ENCODE measurements at regions not wholly inside any gene's neighbourhood (a gene's known extent, or its start where the extent isn't known, plus 50 kb on each side); places are given as distances from the start of the nearest gene placed in this dataset.

DNA sequence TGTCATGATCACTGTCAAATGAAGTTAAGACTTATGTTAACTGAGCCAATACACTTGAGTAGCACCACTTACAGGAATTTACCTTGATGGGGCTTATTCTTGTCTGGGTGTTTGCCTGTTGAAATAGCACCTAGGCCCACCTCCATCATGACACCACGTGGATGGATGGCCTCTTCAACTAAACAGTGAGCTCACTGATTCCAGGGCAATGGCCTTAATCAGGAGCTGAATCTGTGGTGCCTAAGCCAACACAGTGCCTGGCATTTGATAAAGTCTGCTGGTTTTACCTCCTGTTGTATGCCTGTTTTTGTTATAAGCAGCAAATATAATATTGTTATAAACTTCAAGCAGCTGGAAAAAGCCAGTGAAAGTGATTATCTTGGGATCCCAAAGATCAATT, 190.5 kb downstream of the LURAP1L start:
- DNase-seq (no peak), ATAC-seq (no peak)
- Histone ChIP-seq H3K27ac (ENCODE audit: low read length) (no peak overlapping the region), H3K27me3 (ENCODE audit: control insufficient read depth, insufficient read depth) (no peaks in the 10 kb centered on the region), H3K4me1 (ENCODE audit: control insufficient read depth, insufficient read depth, low read length) (no peaks in the 10 kb centered on the region), H3K9me3 (ENCODE audit: control insufficient read depth, low read length) (no peaks in the 10 kb centered on the region), H3K4me3 (ENCODE audit: low read length) (no peak overlapping the region)
- WGBS, result 54% methylated on average over 1 of the region's 1 CpG
- intact Hi-C loops (cut with DNase I), result no loop called here

DNA sequence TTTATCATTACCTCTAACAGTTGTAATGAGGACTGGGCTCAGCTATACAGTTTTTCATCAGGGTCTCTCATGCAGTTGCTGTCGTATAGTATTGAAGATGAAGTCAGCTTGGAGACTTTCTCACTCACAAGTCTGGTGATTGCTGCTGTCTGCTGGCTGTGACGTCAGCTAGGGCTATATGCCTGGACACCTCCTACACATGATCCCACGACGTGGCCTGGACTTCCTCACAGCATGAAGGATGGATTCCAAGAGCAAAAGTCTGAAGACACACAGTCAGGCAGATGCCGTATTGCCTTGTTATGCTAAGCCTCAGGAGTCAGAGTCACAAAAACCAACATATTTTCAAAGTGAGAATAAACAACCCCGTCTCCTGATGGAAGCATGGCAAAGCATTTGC, 193.3 kb downstream of the LURAP1L start:
- intact Hi-C loops (cut with DNase I), result no loop called here
- Histone ChIP-seq H3K27me3 (ENCODE audit: control insufficient read depth, insufficient read depth) (no peaks in the 10 kb centered on the region), H3K4me3 (ENCODE audit: low read length) (no peak overlapping the region), H3K4me1 (ENCODE audit: control insufficient read depth, insufficient read depth, low read length) (peaks cover 5% of the 10 kb centered on the region), H3K27ac (ENCODE audit: low read length) (no peak overlapping the region), H3K9me3 (ENCODE audit: control insufficient read depth, low read length) (no peaks in the 10 kb centered on the region)
- no peak for DNase-seq
- ATAC-seq, result no peak
- 60% methylated on average over 6 of the region's 6 CpGs for WGBS

DNA sequence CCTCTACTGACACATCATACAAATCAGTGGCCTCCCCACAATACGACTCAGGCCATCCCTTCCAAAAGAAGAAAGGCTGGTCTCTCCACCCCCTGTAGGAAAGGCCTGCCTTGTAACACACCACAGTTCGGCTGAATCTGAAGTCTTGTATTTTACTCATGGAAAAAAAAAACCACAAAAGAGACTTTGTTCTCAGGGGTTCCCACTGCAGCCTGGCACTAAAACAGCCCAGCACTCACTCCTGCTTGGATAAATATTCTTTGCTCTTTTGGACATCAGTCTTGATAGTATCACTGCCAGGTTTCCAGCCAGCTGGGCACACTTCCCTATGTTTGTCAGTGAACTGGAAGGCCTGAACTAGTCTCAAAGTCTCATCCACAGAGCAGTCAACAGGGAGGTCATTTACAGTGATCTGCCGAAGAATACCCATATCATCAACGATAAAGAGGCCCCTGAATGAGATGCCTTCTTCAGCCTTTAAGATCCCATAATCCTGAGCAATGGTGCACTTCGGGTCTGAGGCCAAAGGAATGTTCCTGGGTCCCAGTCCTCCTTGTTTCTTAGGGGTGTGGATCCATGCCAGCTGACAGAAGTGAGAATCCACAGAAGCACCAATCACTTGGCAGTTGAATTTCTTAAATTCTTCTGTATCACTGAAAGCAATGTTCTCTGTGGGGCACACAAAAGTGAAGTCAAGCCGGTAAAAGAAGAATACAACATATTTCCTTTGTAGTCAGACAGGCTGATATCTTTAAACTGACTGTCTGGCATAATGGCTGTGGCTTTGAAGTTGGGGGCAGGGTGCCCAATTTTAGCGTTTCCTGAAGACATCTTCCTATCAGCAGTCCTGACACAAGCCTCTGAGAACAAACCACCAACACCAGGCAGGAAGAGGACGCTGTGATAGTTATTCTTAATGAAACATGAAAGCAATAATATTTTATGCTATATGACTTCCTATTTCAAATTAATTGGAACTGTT, 198.1 kb downstream of the LURAP1L start:
- DNase-seq (peak; percentile 28 to 68 (median 56)), ATAC-seq (peak; percentile 63 to 64)
- no peaks in the 10 kb centered on the region for H3K9me3 ChIP-seq (ENCODE audit: control insufficient read depth, low read length)
- H3K4me1 ChIP-seq (ENCODE audit: control insufficient read depth, insufficient read depth, low read length), result peaks cover 8% of the 10 kb centered on the region
- H3K4me3 ChIP-seq (ENCODE audit: low read length), result no peak overlapping the region
- H3K27me3 ChIP-seq (ENCODE audit: control insufficient read depth, insufficient read depth), result no peaks in the 10 kb centered on the region
- peak overlapping the region; percentile 58 for H3K27ac ChIP-seq (ENCODE audit: low read length)
- intact Hi-C loops (cut with DNase I), result no loop called here
- WGBS, result 28% methylated on average over 8 of the region's 8 CpGs

DNA sequence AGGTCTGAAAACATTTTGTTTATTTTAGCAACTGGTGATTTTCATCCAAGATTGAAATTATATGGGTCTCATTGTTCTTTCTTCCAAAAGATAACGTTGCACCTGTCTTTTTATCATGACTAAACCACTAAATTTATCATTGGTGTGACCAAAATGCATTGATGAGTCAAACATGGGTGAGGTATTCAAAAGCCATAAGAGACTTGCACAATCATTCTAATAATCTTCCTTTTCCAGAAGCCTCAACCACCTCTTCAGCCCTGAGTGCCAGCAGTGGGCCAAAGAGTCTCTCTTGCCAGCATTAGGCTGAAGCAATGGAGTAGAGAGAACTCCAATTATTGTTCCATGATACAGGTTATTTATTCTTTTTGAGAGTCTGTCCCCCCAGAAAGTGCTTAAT, 198.9 kb downstream of the LURAP1L start:
- intact Hi-C loops (cut with DNase I), result no loop called here
- Histone ChIP-seq H3K27me3 (ENCODE audit: control insufficient read depth, insufficient read depth) (no peaks in the 10 kb centered on the region), H3K9me3 (ENCODE audit: control insufficient read depth, low read length) (no peaks in the 10 kb centered on the region), H3K27ac (ENCODE audit: low read length) (no peak overlapping the region), H3K4me3 (ENCODE audit: low read length) (no peak overlapping the region), H3K4me1 (ENCODE audit: control insufficient read depth, insufficient read depth, low read length) (peaks cover 8% of the 10 kb centered on the region)
- DNase-seq (no peak), ATAC-seq (no peak)
- WGBS, result 78% methylated on average over 1 of the region's 1 CpG

DNA sequence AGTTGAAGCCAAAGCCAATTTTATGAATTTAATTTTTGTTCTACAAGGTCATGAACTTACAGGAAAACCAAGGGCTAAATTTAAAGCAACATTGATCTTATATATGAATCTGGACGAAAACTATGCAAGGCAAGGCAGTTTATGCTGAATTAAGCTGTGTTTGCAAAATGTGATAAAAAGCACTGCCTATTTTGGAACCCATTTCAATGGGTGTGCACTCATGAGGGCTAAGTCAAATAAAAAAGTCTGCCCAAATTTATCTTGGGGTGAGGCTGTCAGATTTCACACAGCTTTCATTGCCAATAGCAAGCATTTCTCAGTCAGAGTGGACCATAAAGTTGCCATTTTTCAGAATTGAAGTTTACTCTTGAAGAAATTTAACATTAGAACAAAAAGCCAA, 199.9 kb downstream of the LURAP1L start:
- no peak overlapping the region for H3K4me3 ChIP-seq (ENCODE audit: low read length)
- WGBS, result 53% methylated on average over 1 of the region's 1 CpG
- DNase-seq, result no peak
- H3K27ac ChIP-seq (ENCODE audit: low read length), result no peak overlapping the region
- H3K27me3 ChIP-seq (ENCODE audit: control insufficient read depth, insufficient read depth), result no peaks in the 10 kb centered on the region
- no peaks in the 10 kb centered on the region for H3K9me3 ChIP-seq (ENCODE audit: control insufficient read depth, low read length)
- H3K4me1 ChIP-seq (ENCODE audit: control insufficient read depth, insufficient read depth, low read length), result peaks cover 8% of the 10 kb centered on the region
- intact Hi-C loops (cut with DNase I), result no loop called here
- no peak for ATAC-seq

- DNase-seq (no peak), ATAC-seq (no peak)
- Histone ChIP-seq H3K4me1 (ENCODE audit: control insufficient read depth, insufficient read depth, low read length) (peaks cover 8% of the 10 kb centered on the region), H3K27me3 (ENCODE audit: control insufficient read depth, insufficient read depth) (no peaks in the 10 kb centered on the region), H3K9me3 (ENCODE audit: control insufficient read depth, low read length) (no peaks in the 10 kb centered on the region), H3K27ac (ENCODE audit: low read length) (no peak overlapping the region), H3K4me3 (ENCODE audit: low read length) (no peak overlapping the region)
- 87% methylated on average over 2 of the region's 2 CpGs for WGBS
- intact Hi-C loops (cut with DNase I), result no loop called here
These were observed 200.7 kb downstream of the LURAP1L start for GRCh38 chr9:12975496-12975895.

- no peaks in the 10 kb centered on the region for H3K4me1 ChIP-seq (ENCODE audit: control insufficient read depth, insufficient read depth, low read length)
- 57% methylated on average over 3 of the region's 3 CpGs for WGBS
- intact Hi-C loops (cut with DNase I), result no loop called here
These were observed 205.4 kb downstream of the LURAP1L start for GRCh38 chr9:12980085-12980851.

GRCh38 chr9:12988258-12988657, 213.4 kb downstream of the LURAP1L start:
- intact Hi-C loops (cut with DNase I), result no loop called here
- H3K9me3 ChIP-seq (ENCODE audit: control insufficient read depth, low read length), result no peaks in the 10 kb centered on the region
- ATAC-seq (no peak), DNase-seq (no peak)
- H3K4me1 ChIP-seq (ENCODE audit: control insufficient read depth, insufficient read depth, low read length), result no peaks in the 10 kb centered on the region
- 84% methylated on average over 1 of the region's 1 CpG for whole genome bisulfite sequencing
- no peak overlapping the region for H3K27ac ChIP-seq (ENCODE audit: low read length)
- no peaks in the 10 kb centered on the region for H3K27me3 ChIP-seq (ENCODE audit: control insufficient read depth, insufficient read depth)
- H3K4me3 ChIP-seq (ENCODE audit: low read length), result no peak overlapping the region

More at GRCh38 chr9:12980085-12980851, 205.4 kb downstream of the LURAP1L start:
- no peak for ATAC-seq
- Histone ChIP-seq H3K27ac (ENCODE audit: low read length) (no peak overlapping the region), H3K27me3 (ENCODE audit: control insufficient read depth, insufficient read depth) (no peaks in the 10 kb centered on the region), H3K4me3 (ENCODE audit: low read length) (no peak overlapping the region), H3K9me3 (ENCODE audit: control insufficient read depth, low read length) (no peaks in the 10 kb centered on the region)
- DNase-seq, result no peak

GRCh38 chr9:12989669-12990068, 214.8 kb downstream of the LURAP1L start:
- no peak for ATAC-seq

GRCh38 chr9:12993466-12993865, 218.6 kb downstream of the LURAP1L start:
- no peak overlapping the region for H3K4me3 ChIP-seq (ENCODE audit: low read length)
- intact Hi-C loops (cut with DNase I), result no loop called here
- no peaks in the 10 kb centered on the region for H3K27me3 ChIP-seq (ENCODE audit: control insufficient read depth, insufficient read depth)
- H3K27ac ChIP-seq (ENCODE audit: low read length), result no peak overlapping the region
- ATAC-seq (no peak), DNase-seq (no peak)
- no peaks in the 10 kb centered on the region for H3K4me1 ChIP-seq (ENCODE audit: control insufficient read depth, insufficient read depth, low read length)
- whole genome bisulfite sequencing, result 61% methylated on average over 2 of the region's 2 CpGs
- H3K9me3 ChIP-seq (ENCODE audit: control insufficient read depth, low read length), result no peaks in the 10 kb centered on the region

More at GRCh38 chr9:12989669-12990068, 214.8 kb downstream of the LURAP1L start:
- Histone ChIP-seq H3K4me3 (ENCODE audit: low read length) (no peak overlapping the region), H3K9me3 (ENCODE audit: control insufficient read depth, low read length) (no peaks in the 10 kb centered on the region), H3K27me3 (ENCODE audit: control insufficient read depth, insufficient read depth) (no peaks in the 10 kb centered on the region), H3K27ac (ENCODE audit: low read length) (no peak overlapping the region), H3K4me1 (ENCODE audit: control insufficient read depth, insufficient read depth, low read length) (no peaks in the 10 kb centered on the region)
- intact Hi-C loops (cut with DNase I), result no loop called here
- no peak for DNase-seq

DNA sequence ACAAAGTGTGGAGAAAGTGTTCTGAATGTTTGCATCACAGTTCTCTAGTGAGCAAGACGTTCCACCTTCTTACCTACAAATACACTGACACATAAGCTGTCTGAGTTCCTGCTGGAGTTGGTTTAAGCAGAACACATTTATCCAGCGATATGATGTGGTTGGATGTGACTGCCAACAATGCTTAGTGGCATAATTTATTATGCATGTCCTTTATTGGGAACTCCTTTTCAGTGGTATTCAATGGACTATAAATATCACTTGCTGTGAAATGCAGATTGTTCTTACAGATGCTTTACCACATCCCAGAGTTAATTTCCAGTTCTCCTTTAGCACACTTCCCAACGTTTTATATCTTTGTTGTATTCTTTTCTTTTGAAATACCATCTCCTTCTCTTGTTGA, 222.2 kb downstream of the LURAP1L start:
- H3K27ac ChIP-seq (ENCODE audit: low read length), result no peak overlapping the region
- H3K9me3 ChIP-seq (ENCODE audit: control insufficient read depth, low read length), result no peaks in the 10 kb centered on the region
- no peak overlapping the region for H3K4me3 ChIP-seq (ENCODE audit: low read length)
- intact Hi-C loops (cut with DNase I), result no loop called here
- WGBS, result 41% methylated on average over 3 of the region's 3 CpGs
- ATAC-seq (no peak), DNase-seq (no peak)
- no peaks in the 10 kb centered on the region for H3K4me1 ChIP-seq (ENCODE audit: control insufficient read depth, insufficient read depth, low read length)
- no peaks in the 10 kb centered on the region for H3K27me3 ChIP-seq (ENCODE audit: control insufficient read depth, insufficient read depth)

Measured in right cardiac atrium (tissue), 5 donors.